Skin of body (tissue), 1 donor: ENCODE measurements at regions not wholly inside any gene's neighbourhood (a gene's known extent, or its start where the extent isn't known, plus 50 kb on each side); places are given as distances from the start of the nearest gene placed in this dataset.

ENCODE experiments used
- DNase-seq: peaks from one replicate; lab custom pipeline; 2025; lab: John Stamatoyannopoulos, UW

GRCh38 chr4:17187003-17187402, 288.6 kb upstream of the LDB2 start:
- no peak for DNase-seq

GRCh38 chr4:17182888-17183287, 284.4 kb upstream of the LDB2 start:
- DNase-seq, result no peak

GRCh38 chr4:17174751-17175150, 276.3 kb upstream of the LDB2 start:
- no peak for DNase-seq

- DNase-seq, result no peak
These were observed 274.9 kb upstream of the LDB2 start for GRCh38 chr4:17173300-17173699.

DNA sequence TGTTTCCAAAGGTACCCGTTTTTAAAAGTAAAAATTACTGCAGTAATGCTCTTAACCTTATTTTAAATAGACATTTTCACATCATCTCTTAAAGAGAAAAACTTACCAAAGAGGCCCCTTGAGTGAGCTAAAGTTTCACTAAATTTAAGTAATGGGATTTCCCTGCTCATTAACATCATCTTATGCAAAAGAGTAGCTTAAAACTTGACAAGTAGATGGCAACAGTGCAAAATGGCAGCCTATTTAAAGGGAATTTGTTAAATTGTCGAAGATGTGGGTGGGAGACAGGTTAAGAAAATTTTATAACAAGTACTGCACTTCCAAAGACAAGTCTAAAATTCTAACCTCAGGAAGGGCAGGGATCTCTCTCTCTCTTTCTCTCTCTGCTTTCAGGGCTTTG, 271.7 kb upstream of the LDB2 start:
- DNase-seq, result no peak

GRCh38 chr4:17169699-17170098, 271.3 kb upstream of the LDB2 start:
- no peak for DNase-seq

DNA sequence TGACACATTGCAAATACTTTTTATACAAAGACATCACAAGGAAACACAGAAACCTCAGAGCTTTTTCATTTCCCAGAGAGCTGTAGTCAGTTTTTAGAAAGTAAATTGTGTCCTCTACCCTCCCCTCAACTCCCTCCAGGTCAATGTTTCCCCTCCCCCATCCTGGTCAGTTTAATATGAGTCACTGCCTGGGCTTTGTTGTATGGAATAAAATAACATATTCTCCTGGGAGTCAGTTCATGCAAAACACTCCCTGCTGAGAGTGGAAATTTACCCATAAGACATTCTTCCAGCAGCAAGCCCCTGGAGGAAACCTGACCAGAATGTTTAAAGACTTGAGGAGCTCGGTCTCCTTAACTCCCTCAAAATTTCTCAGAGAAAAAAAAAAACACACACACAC, 270.1 kb upstream of the LDB2 start:
- no peak for DNase-seq

DNA sequence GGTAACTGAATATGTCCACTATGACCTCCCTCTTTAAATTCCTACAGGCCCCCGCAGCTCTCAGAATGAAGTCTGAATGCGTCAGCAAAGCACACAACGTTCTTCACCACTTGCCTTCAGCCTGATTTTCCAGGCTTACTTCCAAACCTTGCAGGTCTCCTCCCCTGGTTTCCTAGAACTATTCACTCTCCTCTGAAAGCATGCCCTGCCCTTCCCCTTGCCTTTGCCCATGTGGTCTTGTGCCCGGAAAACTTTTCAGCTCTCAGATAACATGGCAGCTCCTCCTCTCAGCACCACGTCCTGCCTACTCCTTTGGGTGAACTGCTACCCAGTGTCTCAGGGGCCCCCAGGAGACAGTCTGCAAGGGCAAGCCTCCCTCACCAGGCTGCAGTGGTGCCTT, 268.5 kb upstream of the LDB2 start:
- DNase-seq, result no peak

DNA sequence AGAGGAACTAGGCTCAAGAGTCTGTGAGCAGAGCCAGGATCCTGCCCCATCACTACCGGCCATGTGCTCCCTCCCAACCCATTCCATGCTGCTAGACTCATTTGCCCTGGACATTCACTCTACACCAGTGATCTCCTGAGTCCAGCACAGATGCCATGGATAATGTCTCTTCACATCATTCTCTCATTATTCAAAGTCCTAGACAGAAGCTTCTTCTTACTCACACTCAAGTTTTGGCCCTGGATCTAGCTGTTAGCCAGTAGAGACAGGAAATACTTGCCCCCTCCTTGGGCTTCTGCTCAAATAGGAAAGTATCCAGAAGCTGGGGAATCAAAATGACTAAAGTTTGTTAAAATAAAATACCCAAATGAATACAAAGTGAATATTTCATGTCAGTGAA, 266.8 kb upstream of the LDB2 start:
- DNase-seq, result no peak

GRCh38 chr4:17164666-17165065, 266.2 kb upstream of the LDB2 start:
- peak; percentile 20 for DNase-seq

- no peak for DNase-seq
These were observed 264.8 kb upstream of the LDB2 start for GRCh38 chr4:17163156-17163771.

DNA sequence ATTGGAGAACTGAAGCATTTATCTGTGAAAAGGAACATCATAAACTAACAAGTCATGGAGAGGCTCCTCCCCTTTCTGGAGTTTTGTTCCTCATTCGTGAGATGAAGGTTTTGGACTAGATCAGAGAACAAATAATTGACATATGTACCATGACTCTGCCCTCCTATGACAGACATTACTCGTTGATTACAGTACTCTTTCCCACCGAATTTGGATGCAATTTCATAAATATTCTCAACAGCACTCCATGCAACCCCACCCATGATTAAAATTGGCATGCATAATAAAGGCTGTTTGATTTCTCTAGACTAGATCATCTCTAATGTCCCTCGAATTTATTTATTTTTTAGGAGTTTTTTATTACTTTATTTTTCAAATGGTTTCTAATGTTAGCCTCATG, 258.9 kb upstream of the LDB2 start:
- DNase-seq, result no peak

DNA sequence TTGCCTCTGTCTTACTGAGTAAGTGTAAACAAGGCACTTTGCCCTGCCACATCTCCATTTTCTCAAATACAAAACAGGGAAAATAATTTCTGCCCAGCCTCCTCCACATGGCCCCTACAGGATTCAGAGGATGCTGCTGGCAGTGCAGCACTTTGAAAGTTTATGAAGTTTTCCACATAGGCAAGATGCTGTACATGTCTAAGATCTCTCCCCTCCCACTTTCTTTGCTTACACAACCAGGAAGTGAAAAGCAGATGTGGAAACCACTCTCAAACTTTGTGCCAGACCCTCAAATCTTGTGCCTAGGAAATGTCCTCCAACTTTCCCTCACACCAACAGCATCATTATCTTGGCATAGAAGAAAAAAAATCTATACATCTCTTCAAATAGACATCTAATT, 257.0 kb upstream of the LDB2 start:
- no peak for DNase-seq

DNA sequence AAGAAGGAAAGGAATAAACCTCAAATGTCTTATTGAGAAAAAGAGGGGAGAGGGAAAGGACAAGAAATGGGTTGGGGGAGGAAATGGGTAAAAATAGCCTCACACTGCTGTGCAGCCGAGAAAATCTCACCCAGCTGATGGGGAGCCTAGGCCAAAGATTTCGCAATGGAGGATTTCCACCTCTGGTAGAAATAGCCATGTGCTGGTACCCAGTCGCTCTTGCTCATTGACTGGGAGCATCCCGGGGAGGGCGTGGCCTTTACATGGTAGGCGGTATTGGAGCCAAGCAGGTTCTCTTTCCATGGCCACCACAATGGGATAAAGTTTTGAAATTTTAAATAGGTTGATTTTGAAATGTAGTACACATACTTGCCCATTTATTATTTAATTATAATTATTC, 255.1 kb upstream of the LDB2 start:
- DNase-seq, result no peak

GRCh38 chr4:17152941-17153540, 254.6 kb upstream of the LDB2 start:
- no peak for DNase-seq

DNA sequence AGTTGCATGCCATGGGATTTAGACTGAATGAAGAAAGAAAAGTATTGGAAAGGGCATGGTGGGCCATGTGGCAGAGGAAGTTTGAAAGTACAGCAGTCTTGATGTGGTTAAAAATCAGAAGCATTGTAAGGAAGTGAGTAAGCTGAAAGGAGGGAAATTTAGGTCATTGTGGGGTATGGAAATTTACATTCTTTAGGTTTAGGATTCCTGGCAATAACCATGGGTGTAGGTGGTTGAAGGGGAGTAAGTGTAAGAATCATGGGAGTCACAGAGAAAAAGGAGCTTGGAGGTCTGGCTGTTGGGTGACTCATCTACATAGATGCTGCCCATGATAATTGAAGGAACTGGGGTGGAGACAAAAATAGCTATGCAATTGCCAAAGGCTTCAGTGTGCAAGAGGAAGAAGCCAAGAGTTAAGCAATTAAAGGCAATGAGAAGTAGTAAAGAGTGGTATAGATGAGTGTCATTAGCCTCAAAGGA, 243.8 kb upstream of the LDB2 start:
- no peak for DNase-seq

GRCh38 chr4:17138847-17139246, 240.4 kb upstream of the LDB2 start:
- DNase-seq, result no peak

DNA sequence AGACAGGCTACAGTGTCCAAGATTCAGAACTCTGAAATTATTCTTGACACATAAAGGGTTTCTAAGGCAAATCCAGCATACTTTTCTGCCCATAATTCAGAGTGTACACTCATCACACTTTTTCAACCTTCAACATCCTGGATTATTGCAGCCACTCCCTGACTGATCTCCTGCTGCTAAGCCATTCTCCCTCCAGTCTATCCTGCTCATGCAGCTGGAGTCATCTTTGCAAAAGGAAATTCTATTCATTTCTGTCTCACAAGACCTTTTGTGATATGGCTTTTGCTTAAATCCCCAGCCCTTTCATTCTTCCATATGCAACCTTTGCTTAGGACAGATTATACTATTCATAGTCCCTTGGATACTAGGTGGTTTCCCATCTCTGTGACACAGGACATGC, 236.1 kb upstream of the LDB2 start:
- no peak for DNase-seq

- no peak for DNase-seq
These were observed 235.7 kb upstream of the LDB2 start for GRCh38 chr4:17134100-17134499.

- DNase-seq, result no peak
These were observed 233.8 kb upstream of the LDB2 start for GRCh38 chr4:17132226-17132625.

DNA sequence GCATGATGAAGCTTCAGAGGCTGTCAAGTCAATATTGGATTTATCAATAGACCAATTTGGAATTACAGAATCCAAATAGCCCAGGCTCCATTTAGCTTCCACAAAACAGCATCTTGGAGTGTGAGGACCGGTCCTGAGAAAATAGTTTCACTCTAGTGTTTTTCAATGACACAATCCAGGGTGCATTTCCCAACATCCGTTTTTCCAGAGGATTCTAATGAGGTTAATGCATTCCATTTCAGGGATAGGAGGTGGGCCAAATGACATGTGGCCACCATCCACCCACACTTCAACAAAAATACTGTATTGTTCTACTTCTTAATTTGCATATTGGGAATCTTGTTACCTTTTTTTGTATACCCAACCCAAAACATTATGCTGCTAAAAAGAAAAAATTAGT, 229.8 kb upstream of the LDB2 start:
- DNase-seq, result no peak

GRCh38 chr4:17126321-17126966, 228.0 kb upstream of the LDB2 start:
- DNase-seq, result no peak

GRCh38 chr4:17124767-17125166, 226.3 kb upstream of the LDB2 start:
- no peak for DNase-seq
